GM18951 (cell line): ENCODE measurements at regions not wholly inside any gene's neighbourhood (a gene's known extent, or its start where the extent isn't known, plus 50 kb on each side); places are given as distances from the start of the nearest gene placed in this dataset.

Source experiments
- POLR2A ChIP-seq: IDR thresholded peaks from 4 replicates; pipeline ENCODE4 v1.6.1; 2011; ENCODE audit warnings: mild to moderate bottlenecking; ENCODE audit not compliant: insufficient read length, insufficient read depth; ENCODE audit errors: extremely low read depth
- in situ Hi-C: fragments of 300-500 bp; cut with MboI; formaldehyde crosslinking; loops from one replicate; pipeline ENCODE4 v1.12.0; 2022; ENCODE audit warnings: low sequenced_read_pairs, mixed read lengths, inconsistent platforms; ENCODE audit not compliant: unreplicated experiment

DNA sequence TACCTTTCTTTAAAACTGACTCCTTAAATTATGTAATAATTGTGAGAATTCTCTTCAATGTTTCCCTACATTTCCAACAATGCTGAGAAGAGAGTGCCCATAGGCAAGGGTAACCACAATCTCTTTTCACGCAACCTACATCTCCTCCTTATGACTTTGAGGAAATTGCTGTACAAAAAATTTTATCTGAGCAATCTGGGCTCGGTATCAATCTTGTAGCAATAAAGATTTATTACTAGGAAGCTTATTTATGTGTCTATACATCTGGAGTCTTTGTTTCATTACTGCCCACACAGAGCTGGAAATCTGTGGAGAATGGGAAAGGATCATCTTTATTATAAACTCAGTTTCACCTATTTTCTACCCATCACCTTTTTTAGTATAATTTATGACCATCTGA, 913.8 kb upstream of the SORCS1 start:
- no peak for TF ChIP-seq POLR2A
- in situ Hi-C loops: no loop called here

DNA sequence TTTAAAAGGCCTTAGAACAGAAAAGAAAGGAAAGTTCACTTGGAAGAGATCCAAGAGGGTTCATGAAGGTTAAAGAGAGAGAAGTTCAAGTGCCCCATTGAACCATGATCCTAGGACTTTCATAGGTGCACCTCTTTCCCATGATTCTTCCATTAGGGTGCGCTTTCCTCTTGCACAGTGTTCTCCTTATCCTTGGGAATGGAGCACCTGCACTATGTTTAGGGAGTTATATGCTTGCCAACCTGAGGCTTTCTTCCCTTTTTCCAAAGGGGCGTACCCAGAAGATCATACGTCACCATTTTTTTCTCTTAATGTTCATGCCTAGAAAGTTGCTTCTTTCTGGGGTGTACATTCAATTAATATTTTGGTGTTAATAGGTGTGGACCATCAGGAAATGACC, 908.0 kb upstream of the SORCS1 start:
- TF ChIP-seq POLR2A: no peak
- in situ Hi-C loops: no loop called here

DNA sequence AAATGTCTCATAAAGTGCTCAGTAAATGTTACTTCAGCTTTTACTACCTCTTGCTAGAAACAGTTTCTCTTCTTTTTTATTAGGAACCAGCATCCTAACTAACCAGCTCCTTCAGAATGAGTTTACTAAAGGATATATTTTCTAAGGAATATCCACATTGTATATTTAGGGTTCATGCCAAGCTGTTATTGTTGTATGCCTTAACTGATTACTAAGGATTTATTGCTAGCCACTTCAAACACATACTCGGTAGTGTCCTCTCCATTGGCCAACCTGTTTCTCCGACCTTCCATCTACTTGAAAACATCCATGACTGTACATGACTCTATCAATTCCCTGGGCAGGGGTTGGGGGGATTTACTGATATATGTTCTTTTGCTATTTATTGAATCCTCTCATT, 906.3 kb upstream of the SORCS1 start:
- TF ChIP-seq POLR2A: no peak
- in situ Hi-C loops: no loop called here

DNA sequence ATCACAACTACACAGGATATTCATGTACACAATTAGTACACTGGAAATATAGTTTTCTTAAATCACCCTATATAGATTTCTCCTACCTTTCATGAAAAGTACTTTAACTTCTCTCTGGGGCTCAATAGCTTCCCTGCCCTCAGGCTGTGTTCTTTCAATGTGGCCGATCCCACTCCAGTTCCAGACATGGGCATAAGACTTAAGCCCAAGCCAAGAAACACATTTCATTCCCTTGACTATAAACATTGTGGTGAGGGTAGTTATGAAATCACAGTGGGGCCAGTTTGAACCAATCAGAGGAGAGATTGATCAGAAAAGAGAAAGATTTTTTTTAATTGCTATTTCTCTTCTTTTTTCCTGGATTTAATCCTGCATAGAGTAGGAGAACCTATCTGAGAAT, 904.6 kb upstream of the SORCS1 start:
- in situ Hi-C loops: no loop called here
- TF ChIP-seq POLR2A: no peak

DNA sequence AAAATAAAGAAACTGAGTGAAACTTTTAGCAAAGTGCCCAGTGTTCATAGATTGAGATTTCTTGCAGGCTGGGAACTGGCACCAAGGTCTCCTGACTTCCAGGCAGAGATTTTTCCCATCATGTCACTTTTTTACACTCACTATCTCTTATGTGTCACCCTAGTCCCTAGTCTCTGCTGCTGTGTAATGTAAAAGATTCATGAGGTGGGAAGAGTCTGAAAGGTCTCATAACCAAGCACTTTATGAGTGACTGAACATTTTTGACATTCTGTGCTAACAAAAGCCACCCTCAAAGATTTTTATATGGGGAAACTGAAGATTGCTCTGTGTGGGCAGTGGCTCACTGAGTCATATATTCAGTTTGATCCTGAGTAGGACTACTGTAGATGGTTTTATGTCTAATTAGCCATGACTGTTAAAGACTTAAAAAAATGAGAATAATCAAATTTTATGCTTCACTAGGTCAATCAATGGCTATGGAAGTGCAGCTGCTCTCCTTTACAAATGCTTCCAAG, 900.3 kb upstream of the SORCS1 start:
- in situ Hi-C loops: no loop called here
- TF ChIP-seq POLR2A: no peak

DNA sequence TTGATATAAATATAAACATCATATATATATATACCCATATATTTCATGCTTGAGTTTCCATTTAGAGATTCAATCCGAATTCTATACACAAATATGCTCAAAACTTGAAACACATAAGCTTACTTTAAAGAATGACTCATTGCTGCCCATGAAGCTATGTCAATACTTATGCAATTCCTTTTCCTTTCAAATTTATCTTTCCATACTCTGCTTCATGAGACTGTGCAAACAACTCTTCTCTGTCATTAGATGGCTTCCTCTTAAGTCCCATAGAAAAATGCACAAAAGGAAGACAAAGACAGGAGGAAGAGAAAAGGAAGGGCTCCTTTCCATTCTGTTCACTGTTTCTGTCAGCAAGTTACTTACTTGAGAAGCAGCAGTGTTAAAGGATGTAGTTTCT, 895.7 kb upstream of the SORCS1 start:
- in situ Hi-C loops: no loop called here
- no peak for TF ChIP-seq POLR2A

DNA sequence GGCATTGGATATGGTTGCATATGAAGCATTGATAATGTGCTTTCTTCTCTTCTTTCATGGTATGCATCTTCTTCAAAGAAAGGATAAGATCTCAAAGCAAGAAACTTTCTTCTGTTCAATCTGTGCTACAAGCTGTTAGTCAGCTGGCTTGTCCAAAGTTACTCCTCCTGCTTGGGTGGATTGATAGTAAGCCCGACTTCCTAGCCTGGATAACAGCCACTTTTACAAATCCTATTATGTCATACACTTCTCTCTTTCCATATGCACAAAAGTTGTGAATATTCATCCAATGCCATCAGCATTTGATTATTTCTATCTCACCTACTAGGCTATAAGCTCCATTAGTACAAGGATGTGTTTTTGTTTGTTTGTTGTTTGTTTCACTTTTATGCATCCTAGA, 891.0 kb upstream of the SORCS1 start:
- no peak for TF ChIP-seq POLR2A
- in situ Hi-C loops: no loop called here

DNA sequence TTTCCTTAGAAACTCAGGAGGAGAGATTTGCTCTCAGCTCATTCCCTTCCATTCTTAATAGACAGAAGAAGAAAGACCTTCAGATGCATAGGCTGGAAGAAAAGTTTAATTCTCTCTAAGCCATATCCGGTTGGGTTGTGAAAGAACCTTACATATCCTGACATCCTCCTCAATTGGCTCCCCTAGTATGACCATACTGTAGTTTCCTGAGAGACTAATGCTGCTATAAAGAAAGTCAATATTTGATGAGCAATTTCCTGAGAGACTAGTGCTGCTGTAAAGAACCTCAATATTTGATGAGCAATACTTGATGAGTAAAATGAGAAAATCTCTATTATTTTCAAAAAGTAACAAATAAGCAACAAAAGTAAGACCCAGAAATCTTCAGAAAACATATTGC, 888.5 kb upstream of the SORCS1 start:
- no peak for TF ChIP-seq POLR2A
- in situ Hi-C loops: no loop called here

DNA sequence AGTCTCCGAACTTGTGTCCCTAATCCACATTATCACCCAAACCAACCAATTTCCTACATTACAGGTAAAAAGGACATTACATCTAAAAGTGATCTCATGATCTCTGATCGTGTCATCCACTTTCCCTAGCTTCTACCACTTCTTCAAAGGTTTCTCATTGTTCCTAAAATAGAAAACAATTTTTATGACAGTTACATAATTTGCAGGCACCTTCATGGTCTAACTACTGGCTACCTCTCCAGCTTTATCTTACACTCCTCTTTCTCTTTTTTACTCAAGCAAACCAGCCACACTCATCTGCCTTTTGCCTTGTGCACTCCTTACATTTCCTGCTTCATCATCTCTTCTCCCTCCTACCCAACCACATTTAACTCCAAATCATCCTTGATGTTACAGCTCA, 886.7 kb upstream of the SORCS1 start:
- in situ Hi-C loops: no loop called here
- no peak for TF ChIP-seq POLR2A

DNA sequence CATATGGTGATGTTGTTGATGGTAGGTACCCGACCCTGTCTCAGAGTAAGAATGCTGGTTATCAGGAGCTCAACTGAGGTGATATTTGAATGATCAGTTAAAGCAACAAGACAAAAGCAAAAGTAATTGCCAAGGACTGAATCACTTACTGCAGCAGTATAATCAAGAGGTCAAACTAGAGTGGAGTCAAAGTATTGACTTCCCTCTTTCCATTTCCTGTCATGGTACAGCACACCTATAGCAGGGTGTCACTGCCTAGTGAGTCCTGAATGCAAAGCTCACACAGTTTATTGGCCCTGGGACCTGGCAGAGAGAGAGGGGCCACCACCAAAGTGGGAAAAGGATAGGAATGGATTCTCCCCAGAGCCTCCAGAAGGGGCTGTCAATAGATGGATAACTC, 886.1 kb upstream of the SORCS1 start:
- no peak for TF ChIP-seq POLR2A

DNA sequence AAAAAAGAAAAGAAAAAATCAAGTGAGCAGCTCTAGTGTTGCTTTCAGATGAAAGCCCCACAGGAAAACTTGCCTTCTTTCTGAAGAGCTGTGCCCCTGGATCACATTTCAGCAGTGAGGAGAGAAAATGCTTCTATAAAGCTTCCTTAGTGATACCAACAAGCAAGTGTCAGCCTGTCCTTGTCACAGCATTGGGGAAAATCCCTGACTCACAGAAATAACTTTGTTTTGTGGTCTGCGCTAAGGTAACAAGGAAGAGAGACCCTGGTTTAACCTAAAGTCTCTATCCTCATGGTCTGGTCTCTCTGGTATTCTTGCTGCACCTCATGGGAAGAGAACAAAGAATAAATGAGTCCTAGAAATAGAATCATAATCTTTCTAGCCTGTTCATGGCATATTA, 885.2 kb upstream of the SORCS1 start:
- TF ChIP-seq POLR2A: no peak
- in situ Hi-C loops: no loop called here

More for the DNA sequence above, 886.1 kb upstream of the SORCS1 start:
- in situ Hi-C loops: no loop called here

DNA sequence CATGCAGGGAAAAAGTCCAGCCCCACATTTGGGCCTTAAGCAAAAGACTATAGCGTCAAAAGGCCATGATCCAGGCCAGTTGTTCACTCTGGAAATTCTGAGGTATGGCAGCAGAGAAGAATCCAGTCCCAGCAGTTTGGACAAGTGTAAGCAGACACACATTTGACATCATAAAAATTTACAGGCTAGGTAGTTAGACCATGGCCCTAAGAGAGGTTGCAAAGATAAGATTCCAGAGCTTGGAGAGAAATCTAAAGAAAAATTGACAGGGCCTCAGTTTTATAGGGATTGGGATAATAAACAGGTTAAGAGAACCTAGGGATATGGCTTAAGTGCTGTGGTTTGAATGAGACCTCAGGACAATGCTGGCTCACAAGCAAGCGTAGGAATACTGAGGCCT, 884.4 kb upstream of the SORCS1 start:
- in situ Hi-C loops: no loop called here
- TF ChIP-seq POLR2A: no peak

DNA sequence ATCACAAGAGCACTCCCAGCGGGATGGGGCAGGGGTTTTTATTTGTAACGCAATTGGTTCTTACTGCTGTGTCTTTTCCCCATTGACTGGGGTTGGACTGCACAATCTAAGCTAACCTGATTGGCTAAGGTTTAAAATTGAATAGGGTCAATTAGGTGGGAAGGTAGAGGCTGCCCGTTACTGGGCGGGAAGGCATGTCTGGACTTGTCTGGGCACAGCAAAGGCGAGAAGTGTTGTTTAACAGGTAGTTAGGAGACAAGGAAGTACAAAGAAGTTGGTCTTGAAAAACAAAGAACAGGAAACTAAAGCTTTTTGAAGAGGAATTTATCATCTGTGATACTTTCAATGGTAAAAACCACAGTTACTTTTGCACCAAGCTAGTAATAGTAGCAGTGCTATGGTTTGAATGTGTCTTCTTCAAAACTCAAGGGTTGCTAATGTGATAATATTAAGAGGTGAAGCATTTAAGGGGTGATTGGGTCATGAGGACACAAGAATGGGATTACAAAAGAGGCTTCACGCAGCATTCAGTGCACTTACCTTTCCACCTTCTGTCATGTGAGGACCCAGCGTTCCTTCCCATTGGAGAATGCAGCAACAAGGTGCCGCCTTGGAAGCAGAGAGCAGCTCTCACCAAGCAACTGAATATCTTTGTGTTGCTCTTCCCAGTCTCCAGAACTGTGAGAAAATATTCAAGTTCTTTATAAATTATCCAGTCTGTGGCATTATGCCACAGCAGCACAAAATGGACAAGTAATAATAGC, 875.5 kb upstream of the SORCS1 start:
- TF ChIP-seq POLR2A: no peak
- in situ Hi-C loops: no loop called here

DNA sequence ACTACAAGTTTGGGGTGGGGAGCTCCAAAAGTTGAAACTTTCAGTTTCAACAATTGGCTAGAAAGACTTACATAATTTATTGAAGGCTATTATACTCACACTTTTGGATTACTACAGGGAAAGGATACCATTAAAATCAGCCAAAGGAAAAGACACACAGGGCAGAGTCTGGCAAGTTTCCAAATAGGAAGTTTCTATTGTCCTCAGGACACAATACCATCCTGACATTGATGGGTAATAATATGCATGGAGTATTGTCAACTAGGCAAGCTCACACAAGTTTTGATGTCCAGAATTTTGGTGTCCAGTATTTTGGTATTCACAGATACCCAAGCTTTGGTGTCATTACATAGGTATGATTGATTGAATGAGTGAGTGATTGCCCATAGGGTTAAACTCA, 872.6 kb upstream of the SORCS1 start:
- no peak for TF ChIP-seq POLR2A
- in situ Hi-C loops: no loop called here
